NOMO-1 treated with dmso at 0.1 percent for 144 hours (cell line): ENCODE measurements at regions not wholly inside any gene's neighbourhood (a gene's known extent, or its start where the extent isn't known, plus 50 kb on each side); places are given as distances from the start of the nearest gene placed in this dataset.
"Not testable (repeated sequence)": the region's sequence is repeated elsewhere in the genome, so short reads cannot be mapped to it uniquely, and the experiment has no call there.

Experiments used
- DNase-seq: peaks from one replicate; lab custom pipeline; 2025; ENCODE audit not compliant: unreplicated experiment; lab: John Stamatoyannopoulos, UW

DNA sequence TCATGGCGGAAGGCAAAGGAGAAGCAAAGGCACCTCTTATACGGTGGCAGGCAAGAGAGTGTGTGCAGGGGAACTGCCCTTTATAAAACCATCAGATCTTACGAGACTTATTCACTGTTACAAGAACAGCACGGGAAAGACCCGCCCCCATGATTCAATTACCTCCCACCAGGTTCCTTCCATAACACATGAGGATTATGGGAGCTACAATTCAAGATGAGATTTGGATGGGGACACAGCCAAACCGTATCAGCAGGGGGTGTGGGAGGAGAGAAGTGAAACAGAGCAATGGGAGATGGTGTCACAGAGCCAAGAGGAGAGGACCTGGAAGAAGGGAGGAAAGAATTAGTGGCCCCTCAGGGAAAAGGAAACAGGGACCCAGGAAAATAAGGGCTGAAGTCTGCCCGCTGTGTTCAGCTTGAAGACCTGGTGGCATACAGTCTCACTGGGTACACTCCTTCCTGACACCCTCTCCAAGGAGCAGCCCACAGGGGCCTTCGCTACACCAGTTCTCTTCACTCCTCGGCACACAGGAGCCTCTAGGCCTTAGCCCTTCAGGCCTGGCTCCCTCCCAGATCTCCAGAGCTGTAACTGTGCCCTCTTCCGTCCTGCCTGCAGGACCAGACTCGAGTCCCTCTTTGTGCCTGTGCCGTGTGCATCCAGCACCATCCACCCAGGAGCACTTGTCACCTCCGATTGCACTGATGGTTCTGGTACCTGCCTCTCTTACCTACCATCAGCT lies 262.1 kb downstream of the EIPR1 start:
- DNase-seq = no peak

DNA sequence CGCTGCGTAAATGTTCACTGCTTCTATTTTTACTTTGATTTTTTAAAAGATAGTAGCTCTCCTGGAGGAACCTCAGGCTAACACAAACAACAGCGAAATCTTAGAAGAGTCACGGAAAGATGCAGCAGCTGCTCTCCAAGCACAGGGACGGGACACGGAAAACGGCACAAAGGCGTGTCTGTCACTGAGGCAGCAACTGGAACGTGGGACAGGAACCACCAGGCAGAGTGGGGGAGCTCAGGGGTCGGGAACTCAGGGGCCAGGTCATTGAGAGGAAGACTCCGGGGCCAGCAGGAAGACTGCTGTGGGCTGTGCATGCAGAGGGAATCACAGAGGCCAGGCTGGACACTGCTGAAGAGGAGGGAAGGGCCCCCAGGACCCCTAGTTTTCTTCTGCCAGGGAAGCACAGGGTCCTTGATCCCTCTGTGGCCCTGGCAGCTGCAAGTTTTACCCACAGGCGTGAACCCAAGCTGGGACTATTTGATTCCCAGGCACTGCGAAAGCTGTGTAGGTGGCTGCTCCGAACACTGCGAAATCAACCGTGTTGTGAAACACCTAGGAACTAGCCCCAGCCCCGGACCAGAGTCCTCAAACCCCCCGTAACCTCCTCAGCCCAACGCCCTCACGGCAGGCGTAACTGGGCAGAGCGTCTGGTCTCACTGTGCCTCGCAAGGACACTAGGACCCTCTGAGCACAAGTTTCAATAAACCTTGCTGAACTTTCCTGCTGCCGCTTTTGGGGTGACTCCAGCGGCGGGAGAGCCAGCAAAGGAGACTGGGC lies 263.0 kb downstream of the EIPR1 start:
- DNase-seq = no peak

- no peak for DNase-seq
Observed at GRCh38 chr2:3113769-3114168, 263.8 kb downstream of the EIPR1 start.

- DNase-seq = no peak
Observed at GRCh38 chr2:3113122-3113521, 264.5 kb downstream of the EIPR1 start.

DNA sequence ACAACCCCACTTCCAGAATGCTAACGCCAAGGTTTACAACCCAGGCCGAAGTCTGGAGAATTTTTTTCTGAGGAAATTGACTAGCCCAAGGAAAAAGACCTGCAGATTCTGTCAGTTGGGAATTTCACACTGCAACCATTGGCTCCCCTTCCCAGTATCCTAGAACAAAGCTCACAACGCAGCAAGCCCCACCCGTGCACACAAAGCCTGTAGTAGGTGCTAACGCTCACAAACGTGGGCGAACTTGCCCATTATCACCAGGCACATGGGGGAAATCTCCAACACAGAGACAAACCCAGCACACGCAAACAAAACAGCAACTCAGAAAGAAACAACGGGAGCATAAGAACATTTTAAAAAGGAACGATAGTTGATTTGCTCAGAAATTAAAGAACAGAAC lies 265.1 kb downstream of the EIPR1 start:
- no peak for DNase-seq

DNA sequence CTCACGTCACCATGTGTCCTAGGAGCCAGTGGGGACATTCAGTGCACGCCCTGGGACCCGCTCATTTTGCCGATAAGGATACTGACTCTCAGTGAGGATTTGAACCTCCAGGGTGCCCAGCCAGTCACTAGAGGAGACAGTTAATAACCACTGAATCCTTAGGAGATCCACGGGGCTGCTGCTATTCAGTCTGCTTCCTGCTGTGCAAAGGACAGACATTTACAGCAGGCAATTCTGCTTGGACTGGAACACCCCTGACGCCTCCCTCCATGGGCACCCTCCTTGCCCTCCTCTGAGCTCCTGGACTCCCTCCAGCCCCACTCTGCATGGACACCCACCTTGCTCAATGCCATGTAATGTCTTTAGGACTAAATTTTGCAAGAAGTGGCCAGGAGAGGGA lies 265.5 kb downstream of the EIPR1 start:
- DNase-seq = no peak

- no peak for DNase-seq
Observed at GRCh38 chr2:3110994-3111666, 266.5 kb downstream of the EIPR1 start.

DNA sequence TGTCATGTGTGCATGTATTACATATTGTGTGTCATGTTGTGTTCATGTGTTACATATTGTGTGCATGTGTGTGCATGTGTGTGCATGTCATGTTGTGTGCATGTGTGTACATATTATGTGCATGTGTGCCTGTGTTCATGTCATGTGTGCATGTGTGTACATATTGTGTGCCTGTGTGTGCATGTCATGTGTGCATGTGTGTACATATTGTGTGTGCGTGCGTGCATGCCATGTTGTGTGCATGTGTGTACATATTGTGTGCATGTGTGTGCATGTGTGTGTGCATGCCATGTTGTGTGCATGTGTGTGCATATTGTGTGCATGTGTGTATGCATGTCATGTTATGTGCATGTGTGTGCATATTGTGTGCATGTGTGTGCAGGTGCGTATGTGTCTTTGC lies 267.1 kb downstream of the EIPR1 start:
- no peak for DNase-seq

- no peak for DNase-seq
Observed at GRCh38 chr2:3108710-3109702, 268.6 kb downstream of the EIPR1 start.

DNA sequence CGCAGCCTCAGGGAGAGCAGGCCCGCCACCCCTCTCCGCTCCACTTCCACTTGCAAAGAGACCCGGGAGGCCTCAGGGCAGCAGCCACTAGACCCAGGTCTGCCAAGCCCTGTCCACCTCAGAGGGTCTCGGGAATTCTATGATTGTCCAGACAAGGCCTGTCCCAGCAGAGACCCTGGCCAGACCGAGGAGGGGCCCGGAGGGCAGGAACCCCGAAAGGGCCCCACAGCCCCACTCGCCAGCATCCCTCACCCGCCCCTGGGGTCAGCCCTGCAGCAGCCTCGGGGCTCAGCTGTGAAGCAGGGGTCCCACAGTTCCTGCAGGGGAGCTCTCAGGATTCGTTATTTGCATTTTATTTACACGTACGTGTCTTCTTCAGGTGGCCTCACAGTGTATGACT lies 269.5 kb downstream of the EIPR1 start:
- DNase-seq = no peak

DNA sequence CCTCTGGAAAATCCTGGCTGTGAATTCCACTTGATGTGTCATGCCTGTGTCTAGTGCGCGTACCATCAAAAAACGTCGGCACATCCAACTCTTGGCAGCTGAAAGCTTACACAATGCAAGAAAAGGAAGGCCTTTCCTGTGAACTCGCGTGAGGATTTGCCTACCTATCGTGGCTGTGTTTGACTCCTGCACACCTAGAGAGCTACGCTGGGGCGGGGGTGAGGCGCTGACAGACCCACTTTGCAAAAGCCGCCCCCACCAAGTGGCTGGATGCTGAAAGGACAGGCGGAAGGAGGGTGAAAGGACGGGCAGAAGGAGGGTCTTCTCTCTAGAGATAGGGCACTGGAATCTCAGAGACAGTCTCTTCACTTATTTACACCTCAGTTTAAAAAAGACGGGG lies 270.1 kb downstream of the EIPR1 start:
- DNase-seq = no peak

- no peak for DNase-seq
Observed at GRCh38 chr2:3105814-3106569, 271.6 kb downstream of the EIPR1 start.

GRCh38 chr2:3104958-3105813 lies 272.4 kb downstream of the EIPR1 start:
- DNase-seq = not testable (repeated sequence)

- no peak for DNase-seq
Observed at GRCh38 chr2:3104261-3104660, 273.4 kb downstream of the EIPR1 start.

- no peak for DNase-seq
Observed at GRCh38 chr2:3102922-3103569, 274.6 kb downstream of the EIPR1 start.

GRCh38 chr2:3102081-3102921 lies 275.3 kb downstream of the EIPR1 start:
- no peak for DNase-seq

DNA sequence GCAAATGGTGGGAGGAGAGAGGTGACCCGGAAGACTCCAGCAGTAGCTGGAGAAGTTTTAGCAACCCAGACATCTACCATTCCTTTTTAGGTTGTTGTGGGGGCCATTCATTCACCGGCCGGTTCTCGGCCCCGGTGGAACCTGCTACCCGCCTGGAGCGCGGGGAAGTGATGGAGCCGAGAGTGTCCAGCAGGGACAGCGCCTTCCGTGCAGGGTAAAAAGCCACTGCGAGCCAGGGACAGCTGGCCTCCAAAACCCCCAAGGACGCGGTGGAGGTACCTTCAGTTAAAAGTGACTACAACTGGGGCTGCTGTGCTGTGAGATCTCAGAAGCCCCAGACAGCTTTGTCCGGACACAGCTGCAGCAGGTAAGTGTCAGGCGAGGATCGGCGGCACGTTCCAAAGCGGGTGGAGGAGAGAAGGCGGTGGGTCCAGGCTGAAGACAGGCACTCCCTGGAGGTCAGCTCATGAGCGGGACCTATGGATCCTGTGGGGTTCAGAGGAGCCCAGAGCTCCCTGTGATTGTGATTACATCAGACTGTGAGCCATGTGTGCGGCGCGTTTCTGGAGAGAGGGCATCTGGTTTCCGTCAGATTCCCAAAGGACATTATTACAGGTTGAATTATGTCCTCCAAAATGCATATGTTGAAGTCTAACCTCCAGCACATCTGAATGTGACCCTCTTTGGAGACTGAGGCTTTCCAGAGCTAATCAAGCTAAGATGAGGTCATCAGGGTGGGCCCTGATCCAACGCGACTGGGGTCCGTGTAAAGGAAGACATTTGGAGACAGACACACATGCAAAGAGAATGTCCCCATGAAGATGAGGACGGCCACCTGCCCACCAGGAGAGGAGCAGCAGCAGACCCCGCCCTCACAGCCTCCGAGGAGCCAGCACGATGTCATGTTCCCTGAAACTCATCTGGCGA lies 276.3 kb downstream of the EIPR1 start:
- DNase-seq = no peak
